GM19452 (cell line): ENCODE measurements at regions not wholly inside any gene's neighbourhood (a gene's known extent, or its start where the extent isn't known, plus 50 kb on each side); places are given as distances from the start of the nearest gene placed in this dataset.

ENCODE experiments used
- ATAC-seq: cut with Tn5 transposase; IDR thresholded peaks from one replicate; pipeline ENCODE4 v1.9.1; 2021; ENCODE audit not compliant: unreplicated experiment

DNA sequence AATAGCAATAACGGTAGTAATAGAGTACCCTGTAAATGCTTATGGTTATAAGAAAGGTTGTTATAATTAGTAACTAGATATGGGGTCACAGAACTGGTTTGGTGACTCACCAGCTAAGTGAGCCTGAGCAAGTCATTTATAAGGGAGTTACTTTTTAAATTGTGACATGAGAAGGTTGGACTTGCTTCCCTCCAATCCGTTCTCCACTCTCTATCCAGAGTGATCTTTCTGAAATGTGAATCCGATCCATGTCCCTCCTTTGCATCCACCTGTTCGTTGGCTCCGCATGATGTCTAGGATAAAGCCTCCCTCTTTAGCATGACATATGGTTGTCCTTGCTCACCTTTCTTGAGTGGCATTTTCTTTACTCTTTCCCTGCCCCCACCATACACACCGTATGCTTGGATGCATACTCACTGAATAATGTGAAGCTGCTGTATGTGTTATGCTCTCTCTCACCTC lies 83.1 kb downstream of the CDC42EP3 start:
- ATAC-seq = no peak

DNA sequence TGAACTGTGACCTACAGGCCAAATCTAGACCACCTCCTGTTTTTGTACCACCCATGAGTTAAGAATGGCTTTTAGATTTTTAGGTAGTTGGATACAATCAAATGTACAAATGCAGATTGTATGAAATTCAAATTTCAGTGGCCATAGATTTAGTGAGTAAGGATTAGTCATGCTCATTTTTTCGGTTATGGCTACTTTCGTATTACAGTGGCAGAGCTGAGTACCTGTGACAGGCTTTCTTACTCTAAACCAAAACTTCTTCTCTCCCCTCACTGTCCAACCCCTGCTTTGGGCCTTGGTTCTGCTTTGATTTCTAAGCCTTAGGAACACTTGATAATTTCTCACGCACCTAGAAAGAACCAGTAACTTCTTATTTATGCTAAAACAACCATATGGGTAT lies 82.1 kb downstream of the CDC42EP3 start:
- ATAC-seq = no peak

DNA sequence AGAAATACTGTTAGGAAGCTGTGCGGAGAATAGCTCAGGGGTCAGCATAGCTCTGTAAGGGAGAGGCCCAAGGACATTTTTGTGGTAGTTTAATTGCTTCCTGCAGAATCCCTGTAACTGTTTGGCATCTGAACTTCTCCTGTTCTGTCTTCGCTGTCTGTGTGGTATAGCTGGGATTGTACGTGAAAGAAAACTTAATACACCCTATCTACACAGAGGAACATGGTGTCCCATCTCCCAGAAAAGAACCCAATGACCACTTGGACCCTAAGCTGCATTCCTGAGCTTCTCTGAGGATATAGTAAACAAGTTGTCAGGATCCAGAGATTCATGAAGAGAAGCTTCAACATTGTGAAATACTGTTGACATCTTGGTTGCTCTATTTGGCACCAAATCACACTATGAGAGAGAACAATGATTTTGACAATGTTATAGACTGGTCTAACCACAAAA lies 81.3 kb downstream of the CDC42EP3 start:
- no peak for ATAC-seq
